Osteocyte (in vitro differentiated cells): ENCODE measurements at regions not wholly inside any gene's neighbourhood (a gene's known extent, or its start where the extent isn't known, plus 50 kb on each side); places are given as distances from the start of the nearest gene placed in this dataset.

Source experiments
- DNase-seq: peaks from one replicate; pipeline ENCODE4 v3.0.0; 2021; ENCODE audit warnings: mixed read lengths; ENCODE audit not compliant: unreplicated experiment; ENCODE audit errors: extremely low spot score
- H3K27ac Mint-ChIP-seq: one replicate; pipeline ENCODE4 v1.8.0; 2021; ENCODE audit warnings: mild to moderate bottlenecking, mixed read lengths; ENCODE audit not compliant: unreplicated experiment
- H3K27me3 Mint-ChIP-seq: one replicate; pipeline ENCODE4 v1.8.0; 2021; ENCODE audit warnings: mixed read lengths; ENCODE audit not compliant: unreplicated experiment
- H3K36me3 Mint-ChIP-seq: one replicate; pipeline ENCODE4 v1.8.0; 2021; ENCODE audit warnings: mixed read lengths; ENCODE audit not compliant: unreplicated experiment
- H3K4me1 Mint-ChIP-seq: one replicate; pipeline ENCODE4 v1.8.0; 2021; ENCODE audit warnings: mixed read lengths; ENCODE audit not compliant: unreplicated experiment
- H3K4me3 Mint-ChIP-seq: one replicate; pipeline ENCODE4 v1.8.0; 2021; ENCODE audit warnings: mild to moderate bottlenecking, moderate library complexity, mixed read lengths; ENCODE audit not compliant: unreplicated experiment
- H3K9me3 Mint-ChIP-seq: one replicate; pipeline ENCODE4 v1.8.0; 2021; ENCODE audit warnings: mixed read lengths; ENCODE audit not compliant: unreplicated experiment
- CTCF ChIP-seq: fragments of 200-600 bp; sonication (generic); IDR thresholded peaks from 2 replicates; pipeline ENCODE4 v1.5.0; 2021; ENCODE audit warnings: antibody characterized with exemption, mild to moderate bottlenecking, moderate library complexity

GRCh38 chr19:31960474-31960873 is 384.9 kb upstream of the ZNF507 start:
- H3K27ac Mint-ChIP-seq = no peak overlapping the region
- no peak for DNase-seq
- peaks cover 56% of the 10 kb centered on the region for H3K9me3 Mint-ChIP-seq
- H3K36me3 Mint-ChIP-seq = no peaks in the 10 kb centered on the region
- H3K27me3 Mint-ChIP-seq = no peaks in the 10 kb centered on the region
- no peak for TF ChIP-seq CTCF
- H3K4me3 Mint-ChIP-seq = no peak overlapping the region
- no peaks in the 10 kb centered on the region for H3K4me1 Mint-ChIP-seq

- no peaks in the 10 kb centered on the region for H3K4me1 Mint-ChIP-seq
- H3K27ac Mint-ChIP-seq = no peak overlapping the region
- TF ChIP-seq CTCF = no peak
- no peak for DNase-seq
- H3K4me3 Mint-ChIP-seq = no peak overlapping the region
- no peaks in the 10 kb centered on the region for H3K36me3 Mint-ChIP-seq
- H3K9me3 Mint-ChIP-seq = peaks cover 49% of the 10 kb centered on the region
- H3K27me3 Mint-ChIP-seq = no peaks in the 10 kb centered on the region
These were observed 384.2 kb upstream of the ZNF507 start for GRCh38 chr19:31961191-31961590.

- no peaks in the 10 kb centered on the region for H3K4me1 Mint-ChIP-seq
- DNase-seq = no peak
- no peaks in the 10 kb centered on the region for H3K27me3 Mint-ChIP-seq
These were observed 383.7 kb upstream of the ZNF507 start for GRCh38 chr19:31961667-31962066.

GRCh38 chr19:31962561-31962996 is 382.8 kb upstream of the ZNF507 start:
- peaks cover 45% of the 10 kb centered on the region for H3K9me3 Mint-ChIP-seq
- TF ChIP-seq CTCF = no peak
- H3K4me3 Mint-ChIP-seq = no peak overlapping the region
- H3K4me1 Mint-ChIP-seq = no peaks in the 10 kb centered on the region
- no peak overlapping the region for H3K27ac Mint-ChIP-seq
- H3K27me3 Mint-ChIP-seq = no peaks in the 10 kb centered on the region
- no peak for DNase-seq
- no peaks in the 10 kb centered on the region for H3K36me3 Mint-ChIP-seq

More at GRCh38 chr19:31961667-31962066, 383.7 kb upstream of the ZNF507 start:
- Mint-ChIP-seq H3K4me3 (no peak overlapping the region), H3K27ac (no peak overlapping the region), H3K9me3 (peaks cover 49% of the 10 kb centered on the region), H3K36me3 (no peaks in the 10 kb centered on the region)
- no peak for TF ChIP-seq CTCF

GRCh38 chr19:31963746-31964145 is 381.7 kb upstream of the ZNF507 start:
- Mint-ChIP-seq H3K27me3 (no peaks in the 10 kb centered on the region), H3K4me3 (no peak overlapping the region), H3K36me3 (peaks cover 2% of the 10 kb centered on the region), H3K27ac (no peak overlapping the region), H3K4me1 (no peaks in the 10 kb centered on the region), H3K9me3 (peaks cover 42% of the 10 kb centered on the region)
- no peak for TF ChIP-seq CTCF
- DNase-seq = no peak
